Epithelial cell of proximal tubule (primary cell): ENCODE measurements at regions not wholly inside any gene's neighbourhood (a gene's known extent, or its start where the extent isn't known, plus 50 kb on each side); places are given as distances from the start of the nearest gene placed in this dataset.

Experiments used
- DNase-seq: peaks from one replicate; pipeline ENCODE4 v3.0.0-alpha.2; 2011; ENCODE audit warnings: low read depth
- H3K4me3 ChIP-seq: 2 replicates; pipeline ENCODE4 v1.5.1; 2011; ENCODE audit warnings: low read depth, mild to moderate bottlenecking, low read length
- CTCF ChIP-seq: conservative IDR thresholded peaks from 2 replicates; pipeline ENCODE4 v1.5.1; 2012; ENCODE audit warnings: low read depth, mild to moderate bottlenecking, low read length

GRCh38 chr3:139117136-139117675 is 72.5 kb upstream of the PRR23C start:
- DNase-seq: no peak
- TF ChIP-seq CTCF: no peak
- no peak overlapping the region for H3K4me3 ChIP-seq

GRCh38 chr3:139117883-139118760 is 73.4 kb upstream of the PRR23C start:
- TF ChIP-seq CTCF: no peak
- DNase-seq: no peak
- no peak overlapping the region for H3K4me3 ChIP-seq

- no peak for DNase-seq
- no peak for TF ChIP-seq CTCF
- no peak overlapping the region for H3K4me3 ChIP-seq
These were observed 74.1 kb upstream of the PRR23C start for GRCh38 chr3:139118835-139119234.

- no peak for DNase-seq
- no peak overlapping the region for H3K4me3 ChIP-seq
- TF ChIP-seq CTCF: no peak
These were observed 74.8 kb upstream of the PRR23C start for GRCh38 chr3:139119331-139120025.

GRCh38 chr3:139120086-139121056 is 75.7 kb upstream of the PRR23C start:
- TF ChIP-seq CTCF: no peak
- H3K4me3 ChIP-seq: no peak overlapping the region
- no peak for DNase-seq

GRCh38 chr3:139121513-139122220 is 77.0 kb upstream of the PRR23C start:
- H3K4me3 ChIP-seq: no peak overlapping the region
- TF ChIP-seq CTCF: no peak
- DNase-seq: no peak
